SK-N-SH treated with all-trans-retinoic acid at 6 μM for 48 hours (cell line): ENCODE measurements at regions not wholly inside any gene's neighbourhood (a gene's known extent, or its start where the extent isn't known, plus 50 kb on each side); places are given as distances from the start of the nearest gene placed in this dataset.

Experiments
- ATAC-seq: fragments of 200-7000 bp; cut with Tn5 transposase; 3 replicates; pipeline ENCODE4 v1.9.1; 2020; ENCODE audit warnings: mild to moderate bottlenecking, moderate library complexity
- BACH2 ChIP-seq: fragments of 250-450 bp; sonication (Bioruptor Pico); IDR thresholded peaks from 2 replicates; pipeline ENCODE4 v1.9.0; 2021; ENCODE audit warnings: mild to moderate bottlenecking, borderline replicate concordance
- PPARA ChIP-seq: fragments of 250-450 bp; sonication (Bioruptor Pico); IDR thresholded peaks from 2 replicates; pipeline ENCODE4 v1.5.0; 2020; ENCODE audit warnings: mild to moderate bottlenecking, borderline replicate concordance
- SNAI2 ChIP-seq: fragments of 250-450 bp; sonication (Bioruptor Pico); IDR thresholded peaks from 2 replicates; pipeline ENCODE4 v1.5.0; 2020; ENCODE audit warnings: mild to moderate bottlenecking, moderate library complexity
- TCF4 ChIP-seq: fragments of 250-450 bp; sonication (Bioruptor Pico); IDR thresholded peaks from 2 replicates; pipeline ENCODE4 v1.8.0; 2021; ENCODE audit warnings: mild to moderate bottlenecking, moderate library complexity, borderline replicate concordance

DNA sequence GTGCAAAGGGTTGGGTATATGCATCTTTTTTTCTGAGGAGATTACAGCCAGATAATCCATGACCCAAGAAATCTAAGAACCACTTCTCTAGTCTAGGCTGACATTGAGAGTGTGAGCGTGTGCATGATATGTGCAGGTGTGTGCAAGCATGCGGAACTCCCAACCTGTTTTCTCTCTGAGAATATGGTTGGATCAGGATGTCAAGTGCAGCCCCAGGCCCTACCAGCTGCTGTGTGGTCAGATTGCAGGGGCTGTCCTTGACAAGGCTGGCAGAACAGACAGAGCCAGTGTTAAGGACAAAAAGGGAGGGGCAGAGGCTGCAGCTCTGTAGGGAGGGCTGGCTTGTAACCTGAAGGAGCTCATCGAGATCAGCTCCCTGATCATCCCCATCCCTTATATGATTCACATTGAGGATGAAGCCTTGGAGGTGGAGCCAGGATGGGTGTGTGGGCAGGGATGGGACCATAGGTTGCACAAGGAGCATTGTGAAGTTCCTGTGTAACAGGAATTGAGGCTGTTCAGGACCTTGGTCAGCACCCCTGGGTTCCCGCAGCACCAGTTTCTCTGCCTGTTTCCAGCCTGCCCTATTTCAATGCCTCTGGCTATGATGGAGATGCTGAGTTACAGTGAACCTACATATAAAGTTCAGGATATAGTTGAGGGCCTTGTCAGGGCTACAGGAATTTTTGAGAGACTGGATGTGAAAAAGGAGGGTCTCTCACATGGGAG lies 52.6 kb upstream of the ARAP3 start (continued):
- TF ChIP-seq BACH2 (CRISPR knock-in tag) = no peak

- TF ChIP-seq PPARA (CRISPR knock-in tag) = no peak
- ATAC-seq = no peak
These were observed 51.2 kb upstream of the ARAP3 start for GRCh38 chr5:141733198-141733597.

- no peak; the same call in 2 of the 3 replicates for ATAC-seq
- TF ChIP-seq SNAI2 (CRISPR knock-in tag) (no peak), TCF4 (CRISPR knock-in tag) (peak; percentile 59; the same call in 1 of the 2 replicates)
These were observed 50.4 kb upstream of the ARAP3 start for GRCh38 chr5:141732417-141732816.
